ENCODE measurements at regions not wholly inside any gene's neighbourhood (a gene's known extent, or its start where the extent isn't known, plus 50 kb on each side); places are given as distances from the start of the nearest gene placed in this dataset.
"Not testable (repeated sequence)": the region's sequence is repeated elsewhere in the genome, so short reads cannot be mapped to it uniquely, and the experiment has no call there.

DNA sequence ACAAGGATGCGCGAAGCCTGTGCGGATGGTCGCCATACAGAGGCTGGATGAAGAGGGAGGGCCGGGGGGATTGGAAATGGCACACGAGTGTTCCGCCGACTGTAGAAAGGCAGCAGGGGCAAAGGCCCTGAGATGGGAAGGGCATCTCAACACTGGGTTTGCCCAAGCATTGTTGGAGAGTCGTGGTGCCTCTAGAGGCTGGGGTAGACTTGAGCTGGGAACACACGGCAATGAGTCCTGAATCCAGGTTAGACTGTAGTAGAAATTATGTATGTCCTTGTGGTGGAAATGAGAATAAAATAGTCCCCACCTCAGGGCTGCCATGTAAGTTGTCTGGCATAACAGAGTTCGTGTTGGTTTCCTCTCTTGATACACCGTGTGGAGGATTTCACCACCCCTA lies 83.8 kb upstream of the CCND2 start:
- Histone ChIP-seq H3K4me3 (ENCODE audit: low read depth, low read length) (no peak overlapping the region), H3K27ac (ENCODE audit: extremely low read depth, low read depth, low read length) (no peak overlapping the region), H3K4me1 (ENCODE audit: control insufficient read depth, insufficient read depth, low read length) (no peaks in the 10 kb centered on the region), H3K36me3 (ENCODE audit: control insufficient read depth in 2 of 2, insufficient read depth in 1 of 2, low read length in 2 of 2) (no peaks in the 10 kb centered on the region), H3K9me3 (ENCODE audit: control insufficient read depth, insufficient read depth, low read depth, low read length) (no peaks in the 10 kb centered on the region)
- TF ChIP-seq ZNF600 (tag by site-specific recombination; IDR thresholded peaks at IDR 0.05): no peak
- TF ChIP-seq, protein P1, sequence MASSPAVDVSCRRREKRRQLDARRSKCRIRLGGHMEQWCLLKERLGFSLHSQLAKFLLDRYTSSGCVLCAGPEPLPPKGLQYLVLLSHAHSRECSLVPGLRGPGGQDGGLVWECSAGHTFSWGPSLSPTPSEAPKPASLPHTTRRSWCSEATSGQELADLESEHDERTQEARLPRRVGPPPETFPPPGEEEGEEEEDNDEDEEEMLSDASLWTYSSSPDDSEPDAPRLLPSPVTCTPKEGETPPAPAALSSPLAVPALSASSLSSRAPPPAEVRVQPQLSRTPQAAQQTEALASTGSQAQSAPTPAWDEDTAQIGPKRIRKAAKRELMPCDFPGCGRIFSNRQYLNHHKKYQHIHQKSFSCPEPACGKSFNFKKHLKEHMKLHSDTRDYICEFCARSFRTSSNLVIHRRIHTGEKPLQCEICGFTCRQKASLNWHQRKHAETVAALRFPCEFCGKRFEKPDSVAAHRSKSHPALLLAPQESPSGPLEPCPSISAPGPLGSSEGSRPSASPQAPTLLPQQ (tag by site-specific recombination; IDR thresholded peaks at IDR 0.05): no peak
- no peak for TF ChIP-seq ZBTB21 (tag by site-specific recombination; IDR thresholded peaks at IDR 0.05)
- POLR2A ChIA-PET: no interaction called here
- CTCF ChIA-PET: no interaction called here

DNA sequence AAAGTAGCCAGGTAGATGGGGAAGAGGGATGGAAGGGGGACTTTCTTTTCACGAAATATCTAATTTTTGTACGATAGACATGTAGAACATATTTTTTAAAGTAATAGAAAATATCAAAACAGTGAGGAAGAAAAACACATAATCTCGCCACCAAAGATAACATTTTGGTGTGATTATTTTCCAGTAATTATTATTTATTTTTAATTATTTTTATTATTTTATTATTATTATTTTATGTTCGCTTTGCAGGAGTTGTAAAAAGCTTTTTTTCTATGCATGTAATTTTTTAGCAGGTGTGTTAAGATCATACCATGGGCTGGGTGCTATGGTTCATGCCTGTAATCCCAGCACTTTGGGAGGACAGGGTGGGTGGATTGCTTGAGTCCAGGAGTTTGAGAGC lies 85.6 kb upstream of the CCND2 start:
- TF ChIP-seq ZNF529 (tag by site-specific recombination; IDR thresholded peaks at IDR 0.05; ENCODE audit: insufficient replicate concordance): no peak
- TF ChIP-seq, protein P2, sequence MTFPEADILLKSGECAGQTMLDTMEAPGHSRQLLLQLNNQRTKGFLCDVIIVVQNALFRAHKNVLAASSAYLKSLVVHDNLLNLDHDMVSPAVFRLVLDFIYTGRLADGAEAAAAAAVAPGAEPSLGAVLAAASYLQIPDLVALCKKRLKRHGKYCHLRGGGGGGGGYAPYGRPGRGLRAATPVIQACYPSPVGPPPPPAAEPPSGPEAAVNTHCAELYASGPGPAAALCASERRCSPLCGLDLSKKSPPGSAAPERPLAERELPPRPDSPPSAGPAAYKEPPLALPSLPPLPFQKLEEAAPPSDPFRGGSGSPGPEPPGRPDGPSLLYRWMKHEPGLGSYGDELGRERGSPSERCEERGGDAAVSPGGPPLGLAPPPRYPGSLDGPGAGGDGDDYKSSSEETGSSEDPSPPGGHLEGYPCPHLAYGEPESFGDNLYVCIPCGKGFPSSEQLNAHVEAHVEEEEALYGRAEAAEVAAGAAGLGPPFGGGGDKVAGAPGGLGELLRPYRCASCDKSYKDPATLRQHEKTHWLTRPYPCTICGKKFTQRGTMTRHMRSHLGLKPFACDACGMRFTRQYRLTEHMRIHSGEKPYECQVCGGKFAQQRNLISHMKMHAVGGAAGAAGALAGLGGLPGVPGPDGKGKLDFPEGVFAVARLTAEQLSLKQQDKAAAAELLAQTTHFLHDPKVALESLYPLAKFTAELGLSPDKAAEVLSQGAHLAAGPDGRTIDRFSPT (tag by site-specific recombination; IDR thresholded peaks at IDR 0.05): no peak
- H3K4me3 ChIP-seq (ENCODE audit: low read depth, low read length): no peak overlapping the region
- H3K36me3 ChIP-seq (ENCODE audit: control insufficient read depth in 2 of 2, insufficient read depth in 1 of 2, low read length in 2 of 2): no peaks in the 10 kb centered on the region
- ChIA-PET POLR2A (no interaction called here), CTCF (no interaction called here)
- H3K27ac ChIP-seq (ENCODE audit: extremely low read depth, low read depth, low read length): no peak overlapping the region
- H3K4me1 ChIP-seq (ENCODE audit: control insufficient read depth, insufficient read depth, low read length): no peaks in the 10 kb centered on the region
- no peaks in the 10 kb centered on the region for H3K9me3 ChIP-seq (ENCODE audit: control insufficient read depth, insufficient read depth, low read depth, low read length)

DNA sequence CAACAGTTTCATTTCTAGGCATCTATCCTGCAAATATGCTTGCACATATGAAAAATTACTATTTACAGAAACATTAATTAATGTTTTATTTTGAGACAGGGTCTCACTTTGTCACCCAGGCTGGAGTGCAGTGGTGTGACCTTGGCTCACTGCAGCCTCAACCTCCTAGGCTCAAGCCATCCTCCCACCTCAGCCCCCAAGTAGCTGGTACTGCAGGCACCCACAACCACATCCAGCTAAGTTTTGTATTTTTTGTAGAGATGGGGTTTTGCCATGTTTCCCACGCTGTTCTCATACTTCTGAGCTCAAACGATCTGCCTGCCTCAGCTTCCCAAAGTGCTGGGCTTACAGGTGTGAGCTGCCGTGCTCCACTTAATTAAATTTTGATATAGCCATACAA lies 86.2 kb upstream of the CCND2 start:
- H3K9me3 ChIP-seq (ENCODE audit: control insufficient read depth, insufficient read depth, low read depth, low read length); POLR2A ChIA-PET; CTCF ChIA-PET; H3K27ac ChIP-seq (ENCODE audit: extremely low read depth, low read depth, low read length); H3K36me3 ChIP-seq (ENCODE audit: control insufficient read depth in 2 of 2, insufficient read depth in 1 of 2, low read length in 2 of 2); H3K4me1 ChIP-seq (ENCODE audit: control insufficient read depth, insufficient read depth, low read length); H3K4me3 ChIP-seq (ENCODE audit: low read depth, low read length): not testable (repeated sequence)

DNA sequence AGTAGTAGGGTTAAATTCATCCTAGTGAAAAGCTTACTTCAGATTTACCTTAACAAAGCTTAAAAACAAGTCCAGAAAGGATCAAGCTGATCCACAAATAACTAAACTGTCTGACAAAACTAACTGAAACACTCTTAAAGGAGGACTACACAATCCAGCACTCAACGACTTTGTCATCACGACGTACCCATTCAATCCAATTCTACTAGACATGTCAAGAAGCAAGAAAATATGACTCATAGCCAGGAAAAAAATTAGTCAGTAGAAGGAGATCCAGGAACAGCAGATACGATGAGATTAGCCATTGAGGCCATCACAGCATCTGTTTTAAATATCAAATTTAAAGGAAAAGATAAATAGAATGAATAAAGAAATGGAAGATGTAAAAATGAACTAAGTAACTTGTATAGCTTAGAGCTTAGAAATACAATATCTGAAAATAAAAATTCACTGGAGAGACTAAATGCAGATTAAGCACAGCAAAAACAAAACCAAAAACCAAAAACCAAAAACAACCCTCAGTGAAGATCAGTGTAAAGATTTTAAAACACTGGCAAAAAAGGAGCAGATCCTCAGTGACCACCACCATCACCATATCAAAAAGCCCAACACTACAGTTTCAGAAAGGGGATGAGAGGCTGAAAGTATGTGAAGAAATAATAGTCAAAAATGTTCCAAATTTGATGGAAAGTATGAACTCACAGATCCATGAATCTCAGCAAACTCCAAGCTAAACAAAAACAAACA lies 95.0 kb upstream of the CCND2 start:
- no peaks in the 10 kb centered on the region for H3K4me1 ChIP-seq (ENCODE audit: control insufficient read depth, insufficient read depth, low read length)
- H3K36me3 ChIP-seq (ENCODE audit: control insufficient read depth in 2 of 2, insufficient read depth in 1 of 2, low read length in 2 of 2): no peaks in the 10 kb centered on the region
- CTCF ChIA-PET: interaction anchor here (0.6 kb wide), 1 partner anchor 427 kb away, joined by 3 read pairs; no protein-coding TSS in a partner anchor
- POLR2A ChIA-PET: no interaction called here
- no peak overlapping the region for H3K4me3 ChIP-seq (ENCODE audit: low read depth, low read length)
- H3K9me3 ChIP-seq (ENCODE audit: control insufficient read depth, insufficient read depth, low read depth, low read length): no peaks in the 10 kb centered on the region
- H3K27ac ChIP-seq (ENCODE audit: extremely low read depth, low read depth, low read length): no peak overlapping the region
- TF ChIP-seq, protein P3, sequence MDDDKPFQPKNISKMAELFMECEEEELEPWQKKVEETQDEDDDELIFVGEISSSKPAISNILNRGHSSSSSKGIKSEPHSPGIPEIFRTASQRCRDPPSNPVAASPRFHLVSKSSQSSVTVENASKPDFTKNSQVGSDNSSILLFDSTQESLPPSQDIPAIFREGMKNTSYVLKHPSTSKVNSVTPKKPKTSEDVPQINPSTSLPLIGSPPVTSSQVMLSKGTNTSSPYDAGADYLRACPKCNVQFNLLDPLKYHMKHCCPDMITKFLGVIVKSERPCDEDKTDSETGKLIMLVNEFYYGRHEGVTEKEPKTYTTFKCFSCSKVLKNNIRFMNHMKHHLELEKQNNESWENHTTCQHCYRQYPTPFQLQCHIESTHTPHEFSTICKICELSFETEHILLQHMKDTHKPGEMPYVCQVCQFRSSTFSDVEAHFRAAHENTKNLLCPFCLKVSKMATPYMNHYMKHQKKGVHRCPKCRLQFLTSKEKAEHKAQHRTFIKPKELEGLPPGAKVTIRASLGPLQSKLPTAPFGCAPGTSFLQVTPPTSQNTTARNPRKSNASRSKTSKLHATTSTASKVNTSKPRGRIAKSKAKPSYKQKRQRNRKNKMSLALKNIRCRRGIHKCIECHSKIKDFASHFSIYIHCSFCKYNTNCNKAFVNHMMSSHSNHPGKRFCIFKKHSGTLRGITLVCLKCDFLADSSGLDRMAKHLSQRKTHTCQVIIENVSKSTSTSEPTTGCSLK (tag by site-specific recombination; IDR thresholded peaks at IDR 0.05): no peak
- TF ChIP-seq, protein P4, sequence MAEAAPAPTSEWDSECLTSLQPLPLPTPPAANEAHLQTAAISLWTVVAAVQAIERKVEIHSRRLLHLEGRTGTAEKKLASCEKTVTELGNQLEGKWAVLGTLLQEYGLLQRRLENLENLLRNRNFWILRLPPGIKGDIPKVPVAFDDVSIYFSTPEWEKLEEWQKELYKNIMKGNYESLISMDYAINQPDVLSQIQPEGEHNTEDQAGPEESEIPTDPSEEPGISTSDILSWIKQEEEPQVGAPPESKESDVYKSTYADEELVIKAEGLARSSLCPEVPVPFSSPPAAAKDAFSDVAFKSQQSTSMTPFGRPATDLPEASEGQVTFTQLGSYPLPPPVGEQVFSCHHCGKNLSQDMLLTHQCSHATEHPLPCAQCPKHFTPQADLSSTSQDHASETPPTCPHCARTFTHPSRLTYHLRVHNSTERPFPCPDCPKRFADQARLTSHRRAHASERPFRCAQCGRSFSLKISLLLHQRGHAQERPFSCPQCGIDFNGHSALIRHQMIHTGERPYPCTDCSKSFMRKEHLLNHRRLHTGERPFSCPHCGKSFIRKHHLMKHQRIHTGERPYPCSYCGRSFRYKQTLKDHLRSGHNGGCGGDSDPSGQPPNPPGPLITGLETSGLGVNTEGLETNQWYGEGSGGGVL (tag by site-specific recombination; IDR thresholded peaks at IDR 0.05): no peak
- TF ChIP-seq ZNF16 (tag by site-specific recombination; IDR thresholded peaks at IDR 0.05; ENCODE audit: low read depth) (no peak), GLI4 (tag by site-specific recombination; IDR thresholded peaks at IDR 0.05) (no peak), ZNF596 (tag by site-specific recombination; IDR thresholded peaks at IDR 0.05) (no peak), ZBTB20 (tag by site-specific recombination; IDR thresholded peaks at IDR 0.05) (no peak)
- TF ChIP-seq, protein P5, sequence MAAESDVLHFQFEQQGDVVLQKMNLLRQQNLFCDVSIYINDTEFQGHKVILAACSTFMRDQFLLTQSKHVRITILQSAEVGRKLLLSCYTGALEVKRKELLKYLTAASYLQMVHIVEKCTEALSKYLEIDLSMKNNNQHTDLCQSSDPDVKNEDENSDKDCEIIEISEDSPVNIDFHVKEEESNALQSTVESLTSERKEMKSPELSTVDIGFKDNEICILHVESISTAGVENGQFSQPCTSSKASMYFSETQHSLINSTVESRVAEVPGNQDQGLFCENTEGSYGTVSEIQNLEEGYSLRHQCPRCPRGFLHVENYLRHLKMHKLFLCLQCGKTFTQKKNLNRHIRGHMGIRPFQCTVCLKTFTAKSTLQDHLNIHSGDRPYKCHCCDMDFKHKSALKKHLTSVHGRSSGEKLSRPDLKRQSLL (tag by site-specific recombination; IDR thresholded peaks at IDR 0.05): no peak
- TF ChIP-seq, protein P6, sequence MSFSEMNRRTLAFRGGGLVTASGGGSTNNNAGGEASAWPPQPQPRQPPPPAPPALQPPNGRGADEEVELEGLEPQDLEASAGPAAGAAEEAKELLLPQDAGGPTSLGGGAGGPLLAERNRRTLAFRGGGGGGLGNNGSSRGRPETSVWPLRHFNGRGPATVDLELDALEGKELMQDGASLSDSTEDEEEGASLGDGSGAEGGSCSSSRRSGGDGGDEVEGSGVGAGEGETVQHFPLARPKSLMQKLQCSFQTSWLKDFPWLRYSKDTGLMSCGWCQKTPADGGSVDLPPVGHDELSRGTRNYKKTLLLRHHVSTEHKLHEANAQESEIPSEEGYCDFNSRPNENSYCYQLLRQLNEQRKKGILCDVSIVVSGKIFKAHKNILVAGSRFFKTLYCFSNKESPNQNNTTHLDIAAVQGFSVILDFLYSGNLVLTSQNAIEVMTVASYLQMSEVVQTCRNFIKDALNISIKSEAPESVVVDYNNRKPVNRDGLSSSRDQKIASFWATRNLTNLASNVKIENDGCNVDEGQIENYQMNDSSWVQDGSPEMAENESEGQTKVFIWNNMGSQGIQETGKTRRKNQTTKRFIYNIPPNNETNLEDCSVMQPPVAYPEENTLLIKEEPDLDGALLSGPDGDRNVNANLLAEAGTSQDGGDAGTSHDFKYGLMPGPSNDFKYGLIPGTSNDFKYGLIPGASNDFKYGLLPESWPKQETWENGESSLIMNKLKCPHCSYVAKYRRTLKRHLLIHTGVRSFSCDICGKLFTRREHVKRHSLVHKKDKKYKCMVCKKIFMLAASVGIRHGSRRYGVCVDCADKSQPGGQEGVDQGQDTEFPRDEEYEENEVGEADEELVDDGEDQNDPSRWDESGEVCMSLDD (tag by site-specific recombination; IDR thresholded peaks at IDR 0.05): no peak
